ENCODE measurements at regions not wholly inside any gene's neighbourhood (a gene's known extent, or its start where the extent isn't known, plus 50 kb on each side); places are given as distances from the start of the nearest gene placed in this dataset.

DNA sequence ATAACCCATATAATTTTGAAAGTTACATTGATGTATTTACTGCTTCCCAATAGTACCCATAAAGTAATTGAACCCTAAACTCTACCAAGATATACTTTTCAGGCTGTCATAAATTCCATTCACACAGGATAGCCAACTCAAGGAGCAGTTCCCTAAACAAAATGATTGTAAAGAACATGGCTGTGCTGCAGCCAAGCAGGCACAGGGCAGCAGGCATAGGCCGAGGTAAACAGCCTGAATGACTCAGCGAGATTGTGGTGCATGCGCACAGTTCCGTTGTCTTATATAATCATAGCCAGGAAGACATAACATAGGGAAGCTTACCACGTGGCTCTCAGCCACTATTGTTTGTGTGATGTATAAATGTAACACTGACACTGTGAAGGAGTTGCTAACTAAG is 344.9 kb downstream of the FSCB start:
- TF ChIP-seq, protein P1, sequence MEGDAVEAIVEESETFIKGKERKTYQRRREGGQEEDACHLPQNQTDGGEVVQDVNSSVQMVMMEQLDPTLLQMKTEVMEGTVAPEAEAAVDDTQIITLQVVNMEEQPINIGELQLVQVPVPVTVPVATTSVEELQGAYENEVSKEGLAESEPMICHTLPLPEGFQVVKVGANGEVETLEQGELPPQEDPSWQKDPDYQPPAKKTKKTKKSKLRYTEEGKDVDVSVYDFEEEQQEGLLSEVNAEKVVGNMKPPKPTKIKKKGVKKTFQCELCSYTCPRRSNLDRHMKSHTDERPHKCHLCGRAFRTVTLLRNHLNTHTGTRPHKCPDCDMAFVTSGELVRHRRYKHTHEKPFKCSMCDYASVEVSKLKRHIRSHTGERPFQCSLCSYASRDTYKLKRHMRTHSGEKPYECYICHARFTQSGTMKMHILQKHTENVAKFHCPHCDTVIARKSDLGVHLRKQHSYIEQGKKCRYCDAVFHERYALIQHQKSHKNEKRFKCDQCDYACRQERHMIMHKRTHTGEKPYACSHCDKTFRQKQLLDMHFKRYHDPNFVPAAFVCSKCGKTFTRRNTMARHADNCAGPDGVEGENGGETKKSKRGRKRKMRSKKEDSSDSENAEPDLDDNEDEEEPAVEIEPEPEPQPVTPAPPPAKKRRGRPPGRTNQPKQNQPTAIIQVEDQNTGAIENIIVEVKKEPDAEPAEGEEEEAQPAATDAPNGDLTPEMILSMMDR (IDR thresholded peaks at IDR 0.05) = no peak
- TF ChIP-seq POLR2A (IDR thresholded peaks at IDR 0.05) = no peak
